HepG2 (cell line): ENCODE measurements at regions not wholly inside any gene's neighbourhood (a gene's known extent, or its start where the extent isn't known, plus 50 kb on each side); places are given as distances from the start of the nearest gene placed in this dataset.

Experiments used
- ATAC-seq: fragments of 200-7000 bp; cut with Tn5 transposase; 3 replicates; pipeline ENCODE4 v1.9.1; 2020; ENCODE audit warnings: mild to moderate bottlenecking, moderate library complexity
- BruUV-seq: library from RNA; stranded (reverse); fragments of 400-500 nt; replicated peaks from 2 replicates; lab custom pipeline; 2021; lab: Mats Ljungman, UMichigan
- CTCF ChIA-PET: fragments of 300-600 bp; formaldehyde crosslinking; extraction: SDS; loops from one replicate; lab custom pipeline; 2021; ENCODE audit warnings: low total read pairs, inconsistent platforms, low intra/inter-chr PET ratio; lab: Yijun Ruan, JAX
- POLR2A ChIA-PET: fragments of 350-600 bp; sonication (Branson Sonifier 250); formaldehyde crosslinking; loops from one replicate; lab custom pipeline; 2020; ENCODE audit warnings: antibody characterized with exemption, inconsistent platforms; lab: Yijun Ruan, JAX
- DNase-seq: peaks from one replicate; pipeline ENCODE4 v3.0.0-alpha.2; 2015; ENCODE audit warnings: low spot score
- FAIRE-seq: peaks from 3 replicates; lab custom pipeline; 2011; peaks lifted over from hg19 to GRCh38; lab: Jason Lieb, UNC
- H2AFZ ChIP-seq: one replicate; pipeline ENCODE4 v1.6.1; 2011; ENCODE audit warnings: low read length, inconsistent platforms
- H3K27ac ChIP-seq: fragments of 300-600 bp; 3 replicates; pipeline ENCODE4 v1.8.0; 2011; ENCODE audit warnings: mixed run types, mild to moderate bottlenecking, mixed read lengths, low read length, inconsistent platforms; ENCODE audit not compliant: insufficient read depth; ENCODE audit errors: extremely low read length
- H3K27me3 ChIP-seq, 2 experiments: fragments of 200-600 bp in 1 of 2; 2 replicates in 1 of 2; 3 replicates in 1 of 2; pipeline versions ENCODE4 v1.6.0 to v1.8.0; 2011; ENCODE audit warnings: low read length in 2 of 2, mild to moderate bottlenecking in 2 of 2, moderate library complexity in 2 of 2, inconsistent platforms in 1 of 2; ENCODE audit not compliant: insufficient read depth in 2 of 2, control insufficient read depth in 1 of 2
- H3K36me3 ChIP-seq, 2 experiments: fragments of 200-600 bp in 1 of 2; replicated peaks in 1 of 2; 2 replicates in 1 of 2; 3 replicates in 1 of 2; pipeline versions ENCODE4 v1.5.1 to v1.8.0; 2011; ENCODE audit warnings: low read length in 2 of 2, inconsistent platforms in 1 of 2; ENCODE audit not compliant: insufficient read depth in 2 of 2, control insufficient read depth in 1 of 2
- H3K4me1 ChIP-seq: 2 replicates; pipeline ENCODE4 v1.5.1; 2012; ENCODE audit warnings: low read length, inconsistent platforms; ENCODE audit not compliant: insufficient read depth
- H3K4me2 ChIP-seq: 2 replicates; pipeline ENCODE4 v1.6.0; 2011; ENCODE audit warnings: low read depth, low read length, inconsistent platforms
- H3K4me3 ChIP-seq, 3 experiments: fragments of 200-600 bp in 1 of 3; sonication (generic), shearing (Covaris generic) in 1 of 3; replicated peaks in 1 of 3; 2 replicates each; pipeline ENCODE4 v1.5.1; 2011 to 2016; ENCODE audit warnings: low read length in 3 of 3, inconsistent platforms in 2 of 3, low read depth in 2 of 3, mild to moderate bottlenecking in 2 of 3, control low read depth in 1 of 3, mixed read lengths in 1 of 3; ENCODE audit not compliant: insufficient read depth in 1 of 3
- H3K79me2 ChIP-seq: one replicate; pipeline ENCODE4 v1.6.1; 2011; ENCODE audit warnings: low read length, inconsistent platforms; ENCODE audit not compliant: insufficient read depth
- H3K9ac ChIP-seq: 2 replicates; pipeline ENCODE4 v1.6.0; 2011; ENCODE audit warnings: mild to moderate bottlenecking, low read depth, low read length, inconsistent platforms; ENCODE audit not compliant: insufficient read depth
- H3K9me3 ChIP-seq: 2 replicates; pipeline ENCODE4 v1.5.1; 2012; ENCODE audit warnings: mild to moderate bottlenecking, low read length
- H4K20me1 ChIP-seq: 2 replicates; pipeline ENCODE4 v1.6.0; 2011; ENCODE audit warnings: inconsistent platforms, mild to moderate bottlenecking, low read length, moderate library complexity; ENCODE audit not compliant: insufficient read depth
- GATA4 ChIP-seq: sonication (generic); IDR thresholded peaks from 2 replicates; pipeline ENCODE4 v1.6.1; 2016; ENCODE audit warnings: antibody characterized with exemption, low read depth, borderline replicate concordance
- ZBTB25 ChIP-seq: IDR thresholded peaks from 2 replicates; pipeline ENCODE4 v1.6.1; 2018; ENCODE audit warnings: missing genetic modification reagents
- ZBTB44 ChIP-seq: sonication (generic); formaldehyde crosslinking; IDR thresholded peaks from 2 replicates; pipeline ENCODE4 v1.4.0; 2020; ENCODE audit warnings: missing genetic modification reagents
- ZNF296 ChIP-seq: sonication (generic); formaldehyde crosslinking; conservative IDR thresholded peaks from 2 replicates; pipeline ENCODE4 v1.5.0; 2020; ENCODE audit warnings: mild to moderate bottlenecking, missing genetic modification reagents
- WGBS: methylation state at CpG from one replicate; pipeline ENCODE4 v1.1.6; 2017; ENCODE audit warnings: low lambda C conversion rate; 5-methylcytosine and 5-hydroxymethylcytosine counted together
- in situ Hi-C: cut with HindIII; loops from 2 replicates; pipeline ENCODE4 v1.10.0; 2017; ENCODE audit warnings: low pct_unique_long_range_greater_than_20kb; ENCODE audit not compliant: extremely low pct_ligation_motif_present
- intact Hi-C: fragments of 100-400 bp; cut with micrococcal nuclease; formaldehyde crosslinking; loops from one replicate; pipeline ENCODE4 v1.10.0; 2022; ENCODE audit not compliant: unreplicated experiment
- TF ChIP-seq, protein P1 (sequence below): sonication (generic); IDR thresholded peaks from 2 replicates; pipeline ENCODE4 v1.6.1; 2016; ENCODE audit warnings: low read depth, borderline replicate concordance

DNA sequence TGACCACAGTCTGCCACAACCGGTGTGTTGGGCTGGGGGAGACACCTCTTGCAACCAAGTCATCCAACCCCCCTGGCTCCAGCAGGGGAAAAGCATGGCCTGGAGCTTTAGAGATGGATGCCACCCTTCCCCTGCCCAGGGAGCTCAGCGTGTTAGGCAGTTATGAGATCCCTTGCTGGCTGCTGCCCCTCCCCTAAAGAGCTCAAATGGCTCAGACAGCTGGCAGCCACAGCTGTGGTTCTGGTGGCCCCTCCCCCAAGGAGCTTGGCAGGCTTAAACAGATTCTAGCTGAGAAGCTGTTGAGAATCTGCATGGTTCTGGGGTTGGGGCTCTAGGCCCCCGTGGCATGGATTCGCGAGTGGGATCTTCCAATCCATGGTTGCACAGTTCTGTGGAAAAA lies 64.7 kb downstream of the TEX51 start:
- Histone ChIP-seq H3K9me3 (0 out of 2 replicates have a peak, but pooled peaks cover 4% of the 10 kb centered on the region), H3K4me2 (no peak overlapping the region), H3K4me3 (no peak overlapping the region), H3K9ac (no peak overlapping the region), H2AFZ (no peak overlapping the region), H3K4me1 (no peaks in the 10 kb centered on the region), H4K20me1 (no peaks in the 10 kb centered on the region), H3K79me2 (no peaks in the 10 kb centered on the region), H3K27me3 (peaks cover 0 to 4% of the 10 kb centered on the region in 2 experiments; a peak in 2 of 5 replicates), H3K27ac (no peak overlapping the region), H3K36me3 (no peaks in the 10 kb centered on the region)
- DNase-seq, result no peak
- ATAC-seq, result no peak
- WGBS, result no CpG with 5 or more reads among the region's 5 CpGs
- ChIA-PET POLR2A (no interaction called here), CTCF (no interaction called here)
- intact Hi-C loops (no loop called here), in situ Hi-C loops (no loop called here)
- no TSS peak for BruUV-seq
- FAIRE-seq, result no peak
- no peak for TF ChIP-seq GATA4
- no peak for TF ChIP-seq ZBTB44 (CRISPR knock-in tag)
- TF ChIP-seq ZNF296 (CRISPR knock-in tag), result 0 out of 2 replicates have a peak, but pooled peaks have one; percentile 19
- TF ChIP-seq, protein P1, sequence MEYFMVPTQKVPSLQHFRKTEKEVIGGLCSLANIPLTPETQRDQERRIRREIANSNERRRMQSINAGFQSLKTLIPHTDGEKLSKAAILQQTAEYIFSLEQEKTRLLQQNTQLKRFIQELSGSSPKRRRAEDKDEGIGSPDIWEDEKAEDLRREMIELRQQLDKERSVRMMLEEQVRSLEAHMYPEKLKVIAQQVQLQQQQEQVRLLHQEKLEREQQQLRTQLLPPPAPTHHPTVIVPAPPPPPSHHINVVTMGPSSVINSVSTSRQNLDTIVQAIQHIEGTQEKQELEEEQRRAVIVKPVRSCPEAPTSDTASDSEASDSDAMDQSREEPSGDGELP, result no peak
- no peak for TF ChIP-seq ZBTB25 (CRISPR knock-in tag)
